ENCODE measurements at regions not wholly inside any gene's neighbourhood (a gene's known extent, or its start where the extent isn't known, plus 50 kb on each side); places are given as distances from the start of the nearest gene placed in this dataset.

GRCh38 chrX:4978613-4979012, 1250.1 kb downstream of the NLGN4X start:
- Histone ChIP-seq H3K27me3 (ENCODE audit: control insufficient read depth in 4 of 4, insufficient read depth in 4 of 4, low read length in 3 of 4) (no peaks in the 10 kb centered on the region), H3K9ac (ENCODE audit: low read depth in 1 of 2, low read length in 2 of 2) (no peak overlapping the region), H3K4me3 (ENCODE audit: low read depth in 1 of 3, low read length in 3 of 3) (no peak overlapping the region), H3K9me3 (ENCODE audit: control insufficient read depth in 4 of 4, low read length in 3 of 4) (peaks cover 0 to 2% (median 0%) of the 10 kb centered on the region in 4 donors), H3K4me1 (ENCODE audit: control insufficient read depth in 4 of 4, insufficient read depth in 4 of 4, low read length in 3 of 4) (no peaks in the 10 kb centered on the region), H3K36me3 (ENCODE audit: control insufficient read depth in 4 of 4, insufficient read depth in 3 of 4, low read depth in 1 of 4, low read length in 3 of 4) (no peaks in the 10 kb centered on the region), H3K27ac (ENCODE audit: low read depth in 1 of 2, low read length in 2 of 2) (no peak overlapping the region)
- no peak for TF ChIP-seq MAX (IDR thresholded peaks at IDR 0.05)
- no peak for TF ChIP-seq RXRA (IDR thresholded peaks at IDR 0.05)
- no peak for TF ChIP-seq RAD21 (IDR thresholded peaks at IDR 0.05)
- TF ChIP-seq NR2F2 (IDR thresholded peaks at IDR 0.05), result no peak
- no peak for TF ChIP-seq HNF4G (IDR thresholded peaks at IDR 0.05)
- TF ChIP-seq SP1 (IDR thresholded peaks at IDR 0.05), result no peak
- TF ChIP-seq FOXA1 (IDR thresholded peaks at IDR 0.05), result no peak
- TF ChIP-seq FOXA2 (IDR thresholded peaks at IDR 0.05), result no peak
- TF ChIP-seq HNF4A (conservative IDR thresholded peaks at IDR 0.05), result no peak
- TF ChIP-seq TAF1 (conservative IDR thresholded peaks at IDR 0.05), result no peak
- TF ChIP-seq EGR1 (IDR thresholded peaks at IDR 0.05; ENCODE audit: low read depth in 2 of 2), result no peak
- TF ChIP-seq, protein P1, sequence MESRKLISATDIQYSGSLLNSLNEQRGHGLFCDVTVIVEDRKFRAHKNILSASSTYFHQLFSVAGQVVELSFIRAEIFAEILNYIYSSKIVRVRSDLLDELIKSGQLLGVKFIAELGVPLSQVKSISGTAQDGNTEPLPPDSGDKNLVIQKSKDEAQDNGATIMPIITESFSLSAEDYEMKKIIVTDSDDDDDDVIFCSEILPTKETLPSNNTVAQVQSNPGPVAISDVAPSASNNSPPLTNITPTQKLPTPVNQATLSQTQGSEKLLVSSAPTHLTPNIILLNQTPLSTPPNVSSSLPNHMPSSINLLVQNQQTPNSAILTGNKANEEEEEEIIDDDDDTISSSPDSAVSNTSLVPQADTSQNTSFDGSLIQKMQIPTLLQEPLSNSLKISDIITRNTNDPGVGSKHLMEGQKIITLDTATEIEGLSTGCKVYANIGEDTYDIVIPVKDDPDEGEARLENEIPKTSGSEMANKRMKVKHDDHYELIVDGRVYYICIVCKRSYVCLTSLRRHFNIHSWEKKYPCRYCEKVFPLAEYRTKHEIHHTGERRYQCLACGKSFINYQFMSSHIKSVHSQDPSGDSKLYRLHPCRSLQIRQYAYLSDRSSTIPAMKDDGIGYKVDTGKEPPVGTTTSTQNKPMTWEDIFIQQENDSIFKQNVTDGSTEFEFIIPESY (IDR thresholded peaks at IDR 0.05), result no peak
- no peak for TF ChIP-seq CTCF (IDR thresholded peaks at IDR 0.05; ENCODE audit: low read depth, low read length, missing input control)
- no peak for TF ChIP-seq ATF3 (IDR thresholded peaks at IDR 0.05)
- TF ChIP-seq YY1 (IDR thresholded peaks at IDR 0.05), result no peak
- TF ChIP-seq REST (IDR thresholded peaks at IDR 0.05), result no peak
- DNase-seq (ENCODE audit: low spot score), result no peak
- WGBS, result 25% methylated on average over 1 of the region's 1 CpG

GRCh38 chrX:4971646-4972045, 1257.0 kb downstream of the NLGN4X start:
- H3K4me3 ChIP-seq (ENCODE audit: low read depth in 1 of 3, low read length in 3 of 3), result no peak overlapping the region
- no peak for DNase-seq (ENCODE audit: low spot score)
- H3K9me3 ChIP-seq (ENCODE audit: control insufficient read depth in 4 of 4, low read length in 3 of 4), result peaks cover 0 to 4% (median 0%) of the 10 kb centered on the region in 4 donors
- H3K36me3 ChIP-seq (ENCODE audit: control insufficient read depth in 4 of 4, insufficient read depth in 3 of 4, low read depth in 1 of 4, low read length in 3 of 4), result no peaks in the 10 kb centered on the region
- no peaks in the 10 kb centered on the region for H3K27me3 ChIP-seq (ENCODE audit: control insufficient read depth in 4 of 4, insufficient read depth in 4 of 4, low read length in 3 of 4)
- no peaks in the 10 kb centered on the region for H3K4me1 ChIP-seq (ENCODE audit: control insufficient read depth in 4 of 4, insufficient read depth in 4 of 4, low read length in 3 of 4)
- 73% methylated on average over 2 of the region's 2 CpGs for WGBS
- no peak overlapping the region for H3K9ac ChIP-seq (ENCODE audit: low read depth in 1 of 2, low read length in 2 of 2)
- H3K27ac ChIP-seq (ENCODE audit: low read depth in 1 of 2, low read length in 2 of 2), result no peak overlapping the region
- TF ChIP-seq FOXA1 (IDR thresholded peaks at IDR 0.05), result no peak
- TF ChIP-seq JUND (IDR thresholded peaks at IDR 0.05), result no peak
- no peak for TF ChIP-seq EGR1 (IDR thresholded peaks at IDR 0.05; ENCODE audit: low read depth in 2 of 2)
- no peak for TF ChIP-seq GABPA (IDR thresholded peaks at IDR 0.05 in 1 of 2, conservative IDR thresholded peaks at IDR 0.05 in 1 of 2)
- no peak for TF ChIP-seq REST (IDR thresholded peaks at IDR 0.05)
- no peak for TF ChIP-seq MAX (IDR thresholded peaks at IDR 0.05)
- TF ChIP-seq TAF1 (conservative IDR thresholded peaks at IDR 0.05), result no peak
- TF ChIP-seq ATF3 (IDR thresholded peaks at IDR 0.05), result no peak
- TF ChIP-seq RXRA (IDR thresholded peaks at IDR 0.05), result no peak
- TF ChIP-seq YY1 (IDR thresholded peaks at IDR 0.05), result no peak

All from liver (tissue), 8 donors.